HCT116 (cell line): ENCODE measurements at regions not wholly inside any gene's neighbourhood (a gene's known extent, or its start where the extent isn't known, plus 50 kb on each side); places are given as distances from the start of the nearest gene placed in this dataset.

Experiments used
- ATAC-seq: fragments of 200-7000 bp; cut with Tn5 transposase; 2 replicates; pipeline ENCODE4 v1.9.1; 2020; ENCODE audit warnings: mild to moderate bottlenecking, moderate library complexity
- BruUV-seq: library from RNA; stranded (reverse); fragments of 400-500 nt; replicated peaks from 2 replicates; lab custom pipeline; 2021; lab: Mats Ljungman, UMichigan
- CTCF ChIA-PET: fragments of 300-600 bp; sonication (Branson Sonifier 250); formaldehyde crosslinking; loops from one replicate; lab custom pipeline; 2021; ENCODE audit warnings: antibody characterized with exemption; lab: Charles Lee
- POLR2A ChIA-PET: fragments of 300-600, 350-600 bp; sonication (Branson Sonifier 250); formaldehyde crosslinking; loops from one replicate; lab custom pipeline; 2021; ENCODE audit warnings: antibody characterized with exemption; lab: Charles Lee
- RAD21 ChIA-PET, 2 experiments: fragments of 300-600 bp; sonication (Branson Sonifier 250); formaldehyde crosslinking; loops; one replicate each; lab custom pipeline; 2023; ENCODE audit warnings: low total read pairs in 2 of 2; ENCODE audit not compliant: uncharacterized antibody in 2 of 2, unreplicated experiment in 2 of 2, low non-redundant PET in 1 of 2; lab: Charles Lee
- DNase-seq: peaks from one replicate; pipeline ENCODE4 v3.0.0-alpha.2; 2010; ENCODE audit warnings: low read depth, low spot score
- H2AFZ ChIP-seq: fragments of 200-600 bp; shearing (Covaris generic), sonication (generic); 2 replicates; pipeline ENCODE4 v1.6.1; 2017; ENCODE audit warnings: low read depth, mixed run types, mixed read lengths, antibody characterized with exemption, low read length; ENCODE audit not compliant: poor library complexity, severe bottlenecking
- H3K27ac ChIP-seq: 2 replicates; pipeline ENCODE4 v1.5.1; 2012; ENCODE audit warnings: low read depth, low read length
- H3K27me3 ChIP-seq: fragments of 200-600 bp; sonication (generic); 2 replicates; pipeline ENCODE4 v1.6.1; 2016; ENCODE audit warnings: mixed run types, low read length, mixed read lengths; ENCODE audit not compliant: insufficient read depth
- H3K36me3 ChIP-seq, 2 experiments: fragments of 200-500 bp in 1 of 2; fragments of 200-600 bp in 1 of 2; sonication (Bioruptor generic) in 1 of 2; sonication (generic) in 1 of 2; 2 replicates each; pipeline versions ENCODE4 v1.5.1 to v1.6.1; 2014 to 2016; ENCODE audit warnings: low read length in 2 of 2, inconsistent platforms in 1 of 2, mixed read lengths in 1 of 2, mixed run types in 1 of 2; ENCODE audit not compliant: insufficient read depth in 2 of 2, control insufficient read depth in 1 of 2
- H3K4me1 ChIP-seq, 2 experiments: fragments of 200-600 bp in 1 of 2; sonication (generic) in 1 of 2; 2 replicates each; pipeline versions ENCODE4 v1.5.1 to v1.6.1; 2012 to 2017; ENCODE audit warnings: low read length in 2 of 2, inconsistent platforms in 1 of 2, mild to moderate bottlenecking in 1 of 2, mixed read lengths in 1 of 2, mixed run types in 1 of 2, moderate library complexity in 1 of 2; ENCODE audit not compliant: insufficient read depth in 2 of 2, control insufficient read depth in 1 of 2
- H3K4me2 ChIP-seq: fragments of 200-600 bp; sonication (generic); 2 replicates; pipeline ENCODE4 v1.6.1; 2017; ENCODE audit warnings: mixed run types, low read length, mixed read lengths
- H3K4me3 ChIP-seq, 2 experiments: fragments of 200-600 bp in 1 of 2; sonication (generic) in 1 of 2; replicated peaks in 1 of 2; 2 replicates each; pipeline ENCODE4 v1.5.1; 2011 to 2016; ENCODE audit warnings: low read length in 2 of 2, control low read depth in 1 of 2, low read depth in 1 of 2, mild to moderate bottlenecking in 1 of 2, mixed read lengths in 1 of 2, mixed run types in 1 of 2
- H3K79me2 ChIP-seq: fragments of 200-600 bp; sonication (generic); 2 replicates; pipeline ENCODE4 v1.6.1; 2017; ENCODE audit warnings: mild to moderate bottlenecking, mixed run types, low read length, moderate library complexity, mixed read lengths; ENCODE audit not compliant: insufficient read depth
- H3K9ac ChIP-seq: fragments of 200-600 bp; sonication (generic); 2 replicates; pipeline ENCODE4 v1.6.1; 2016; ENCODE audit warnings: low read length, mixed read lengths
- H3K9me2 ChIP-seq: fragments of 200-600 bp; sonication (generic), shearing (Covaris generic); 2 replicates; pipeline ENCODE4 v1.6.1; 2017; ENCODE audit warnings: mixed run types, mild to moderate bottlenecking, moderate library complexity; ENCODE audit not compliant: insufficient read depth
- H3K9me3 ChIP-seq, 2 experiments: fragments of 200-500 bp in 1 of 2; fragments of 200-600 bp in 1 of 2; sonication (Bioruptor generic) in 1 of 2; sonication (generic) in 1 of 2; 2 replicates each; pipeline ENCODE4 v1.6.1; 2014 to 2017; ENCODE audit warnings: low read length in 2 of 2, mixed read lengths in 2 of 2, inconsistent platforms in 1 of 2, low read depth in 1 of 2, mild to moderate bottlenecking in 1 of 2, mixed run types in 1 of 2, moderate library complexity in 1 of 2; ENCODE audit not compliant: control insufficient read depth in 1 of 2, insufficient read depth in 1 of 2
- H4K20me1 ChIP-seq: fragments of 200-600 bp; sonication (generic), shearing (Covaris generic); 2 replicates; pipeline ENCODE4 v1.6.1; 2017; ENCODE audit warnings: mixed run types, mild to moderate bottlenecking, moderate library complexity; ENCODE audit not compliant: insufficient read depth
- JUND ChIP-seq: IDR thresholded peaks from 2 replicates; pipeline ENCODE4 v1.6.1; 2012
- MAX ChIP-seq: IDR thresholded peaks from 2 replicates; pipeline ENCODE4 v1.6.1; 2012
- POLR2AphosphoS5 ChIP-seq: IDR thresholded peaks from 2 replicates; pipeline ENCODE4 v1.6.1; 2011; ENCODE audit warnings: mild to moderate bottlenecking, low read depth, low read length, moderate library complexity
- RAD21 ChIP-seq: IDR thresholded peaks from 2 replicates; pipeline ENCODE4 v1.6.1; 2012; ENCODE audit warnings: low read depth, mild to moderate bottlenecking
- ZNF274 ChIP-seq: fragments of 200-500 bp; sonication (Bioruptor generic); IDR thresholded peaks from 2 replicates; pipeline ENCODE4 v1.6.1; 2014; ENCODE audit warnings: mild to moderate bottlenecking, low read depth, low read length, inconsistent platforms
- intact Hi-C: fragments of 100-400 bp; cut with micrococcal nuclease; formaldehyde crosslinking; loops from 2 replicates; pipeline ENCODE4 v1.10.0; 2022

GRCh38 chr12:85697003-85697402, 139.2 kb downstream of the RASSF9 start:
- BruUV-seq, result no TSS peak
- Histone ChIP-seq H3K79me2 (no peaks in the 10 kb centered on the region), H4K20me1 (no peaks in the 10 kb centered on the region), H3K4me2 (no peak overlapping the region), H2AFZ (no peak overlapping the region), H3K4me3 (no peak overlapping the region), H3K27ac (no peak overlapping the region), H3K4me1 (no peaks in the 10 kb centered on the region)
- DNase-seq, result no peak
- ChIA-PET RAD21 (no interaction called here), POLR2A (no interaction called here)
- TF ChIP-seq ZNF274, result no peak
- no peak for TF ChIP-seq POLR2AphosphoS5
- TF ChIP-seq MAX, result no peak
- TF ChIP-seq RAD21, result no peak
- TF ChIP-seq, all 23 proteins: peak for 0
- CTCF ChIA-PET, result no interaction called here
- Histone ChIP-seq H3K36me3 (no peaks in the 10 kb centered on the region), H3K9me3 (no peaks in the 10 kb centered on the region), H3K9ac (no peak overlapping the region), H3K27me3 (no peaks in the 10 kb centered on the region), H3K9me2 (no peaks in the 10 kb centered on the region)
- intact Hi-C loops, result no loop called here
- ATAC-seq, result no peak

DNA sequence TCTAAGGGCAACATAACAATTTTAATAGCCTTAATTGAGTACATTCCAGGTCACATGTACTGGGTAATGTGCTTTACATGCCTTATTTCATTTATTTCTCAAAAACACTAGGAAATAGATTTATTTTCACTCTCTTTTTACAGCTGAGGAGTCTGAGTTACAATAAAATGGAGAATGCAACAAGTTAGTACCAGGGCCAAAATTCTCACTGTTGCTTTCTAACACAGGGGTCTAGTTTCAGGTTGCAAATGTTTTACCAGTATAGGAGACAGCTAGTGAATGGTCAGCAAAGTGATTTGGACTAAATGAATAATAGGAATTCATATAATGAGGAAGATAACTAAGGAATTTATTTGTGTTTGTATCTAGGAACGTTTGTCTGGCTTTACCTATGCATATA, 137.3 kb downstream of the RASSF9 start:
- Histone ChIP-seq H3K9me3 (no peaks in the 10 kb centered on the region), H3K27me3 (no peaks in the 10 kb centered on the region), H3K27ac (no peak overlapping the region), H2AFZ (no peak overlapping the region), H3K4me1 (no peaks in the 10 kb centered on the region), H3K4me3 (no peak overlapping the region), H3K9me2 (no peaks in the 10 kb centered on the region), H3K79me2 (no peaks in the 10 kb centered on the region), H3K9ac (no peak overlapping the region), H3K36me3 (no peaks in the 10 kb centered on the region), H4K20me1 (no peaks in the 10 kb centered on the region), H3K4me2 (no peak overlapping the region)
- RAD21 ChIA-PET, result no interaction called here
- POLR2A ChIA-PET, result no interaction called here
- ATAC-seq (no peak), DNase-seq (no peak)
- TF ChIP-seq JUND, result no peak
- no TSS peak for BruUV-seq
- CTCF ChIA-PET, result no interaction called here
- intact Hi-C loops, result no loop called here
